Progenitor cell of endocrine pancreas (in vitro differentiated cells): ENCODE measurements at regions not wholly inside any gene's neighbourhood (a gene's known extent, or its start where the extent isn't known, plus 50 kb on each side); places are given as distances from the start of the nearest gene placed in this dataset.
"Not testable (repeated sequence)": the region's sequence is repeated elsewhere in the genome, so short reads cannot be mapped to it uniquely, and the experiment has no call there.

Source experiments
- DNase-seq: peaks from one replicate; pipeline ENCODE4 v3.0.0; 2021; ENCODE audit warnings: low spot score; ENCODE audit not compliant: unreplicated experiment
- H3K27ac Mint-ChIP-seq: 2 replicates; pipeline ENCODE4 v1.8.0; 2021; ENCODE audit warnings: mild to moderate bottlenecking, moderate library complexity, mixed read lengths
- H3K27me3 Mint-ChIP-seq: 2 replicates; pipeline ENCODE4 v1.8.0; 2021; ENCODE audit warnings: mixed read lengths
- H3K36me3 Mint-ChIP-seq: 2 replicates; pipeline ENCODE4 v1.8.0; 2022; ENCODE audit warnings: mixed read lengths; ENCODE audit not compliant: insufficient read depth
- H3K4me1 Mint-ChIP-seq: 2 replicates; pipeline ENCODE4 v1.8.0; 2021; ENCODE audit warnings: low read depth, mixed read lengths
- H3K4me3 Mint-ChIP-seq: 2 replicates; pipeline ENCODE4 v1.8.0; 2021; ENCODE audit warnings: low read depth, mild to moderate bottlenecking, moderate library complexity, mixed read lengths
- H3K9me3 Mint-ChIP-seq: 2 replicates; pipeline ENCODE4 v1.8.0; 2021; ENCODE audit warnings: low read depth, mixed read lengths
- TF ChIP-seq, protein P1 (sequence below): fragments of 200-600 bp; sonication (generic); IDR thresholded peaks from one replicate; pipeline ENCODE4 v1.5.0; 2021; ENCODE audit warnings: antibody characterized with exemption, mild to moderate bottlenecking; ENCODE audit not compliant: unreplicated experiment

DNA sequence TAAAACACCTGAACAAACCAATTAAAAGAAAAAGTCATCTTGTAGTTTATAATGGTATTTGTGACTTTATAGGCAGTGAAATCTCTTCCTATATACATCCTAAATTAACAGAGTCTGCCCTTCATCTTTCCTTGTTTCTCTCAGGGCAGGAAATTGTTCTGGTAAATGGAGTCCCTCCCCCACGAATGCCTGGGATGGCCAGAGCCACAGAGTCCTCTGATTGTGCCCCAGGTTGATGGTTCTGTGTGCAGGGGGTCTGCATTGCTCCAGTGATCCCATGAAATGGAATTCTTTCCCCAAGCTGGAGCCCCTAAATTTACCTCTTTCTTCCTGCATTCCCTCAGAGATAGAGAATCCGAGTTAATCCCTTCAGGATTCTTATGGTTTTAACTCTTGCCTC lies 155.5 kb downstream of the MTX2 start:
- Mint-ChIP-seq H3K9me3 (no peaks in the 10 kb centered on the region), H3K27ac (no peak overlapping the region), H3K27me3 (no peaks in the 10 kb centered on the region), H3K36me3 (no peaks in the 10 kb centered on the region), H3K4me3 (no peak overlapping the region), H3K4me1 (peaks cover 18% of the 10 kb centered on the region)
- no peak for DNase-seq
- TF ChIP-seq, protein P1, sequence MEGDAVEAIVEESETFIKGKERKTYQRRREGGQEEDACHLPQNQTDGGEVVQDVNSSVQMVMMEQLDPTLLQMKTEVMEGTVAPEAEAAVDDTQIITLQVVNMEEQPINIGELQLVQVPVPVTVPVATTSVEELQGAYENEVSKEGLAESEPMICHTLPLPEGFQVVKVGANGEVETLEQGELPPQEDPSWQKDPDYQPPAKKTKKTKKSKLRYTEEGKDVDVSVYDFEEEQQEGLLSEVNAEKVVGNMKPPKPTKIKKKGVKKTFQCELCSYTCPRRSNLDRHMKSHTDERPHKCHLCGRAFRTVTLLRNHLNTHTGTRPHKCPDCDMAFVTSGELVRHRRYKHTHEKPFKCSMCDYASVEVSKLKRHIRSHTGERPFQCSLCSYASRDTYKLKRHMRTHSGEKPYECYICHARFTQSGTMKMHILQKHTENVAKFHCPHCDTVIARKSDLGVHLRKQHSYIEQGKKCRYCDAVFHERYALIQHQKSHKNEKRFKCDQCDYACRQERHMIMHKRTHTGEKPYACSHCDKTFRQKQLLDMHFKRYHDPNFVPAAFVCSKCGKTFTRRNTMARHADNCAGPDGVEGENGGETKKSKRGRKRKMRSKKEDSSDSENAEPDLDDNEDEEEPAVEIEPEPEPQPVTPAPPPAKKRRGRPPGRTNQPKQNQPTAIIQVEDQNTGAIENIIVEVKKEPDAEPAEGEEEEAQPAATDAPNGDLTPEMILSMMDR: no peak

DNA sequence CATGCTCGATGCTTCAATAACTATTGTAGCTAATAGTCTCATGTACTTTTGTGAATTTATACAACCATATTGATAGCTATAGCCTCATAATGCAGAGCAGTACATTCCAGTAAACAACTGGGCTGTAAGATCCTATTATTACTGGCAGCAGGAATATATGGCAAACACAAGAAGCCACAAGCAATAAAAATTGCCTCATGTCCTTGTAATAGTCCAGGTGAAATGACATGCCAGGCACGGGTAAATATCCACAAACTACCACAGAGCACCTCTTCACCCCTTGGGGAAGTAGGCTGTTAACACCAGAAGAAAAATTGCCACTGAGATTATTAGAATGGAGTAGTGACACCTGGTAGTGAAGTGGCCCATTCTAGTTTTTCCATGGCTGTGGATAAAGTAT lies 158.3 kb downstream of the MTX2 start:
- no peaks in the 10 kb centered on the region for H3K27me3 Mint-ChIP-seq
- H3K27ac Mint-ChIP-seq: no peak overlapping the region
- H3K9me3 Mint-ChIP-seq: no peaks in the 10 kb centered on the region
- H3K4me1 Mint-ChIP-seq: peaks cover 10% of the 10 kb centered on the region
- TF ChIP-seq, protein P1: no peak
- no peak overlapping the region for H3K4me3 Mint-ChIP-seq
- DNase-seq: no peak
- no peaks in the 10 kb centered on the region for H3K36me3 Mint-ChIP-seq

DNA sequence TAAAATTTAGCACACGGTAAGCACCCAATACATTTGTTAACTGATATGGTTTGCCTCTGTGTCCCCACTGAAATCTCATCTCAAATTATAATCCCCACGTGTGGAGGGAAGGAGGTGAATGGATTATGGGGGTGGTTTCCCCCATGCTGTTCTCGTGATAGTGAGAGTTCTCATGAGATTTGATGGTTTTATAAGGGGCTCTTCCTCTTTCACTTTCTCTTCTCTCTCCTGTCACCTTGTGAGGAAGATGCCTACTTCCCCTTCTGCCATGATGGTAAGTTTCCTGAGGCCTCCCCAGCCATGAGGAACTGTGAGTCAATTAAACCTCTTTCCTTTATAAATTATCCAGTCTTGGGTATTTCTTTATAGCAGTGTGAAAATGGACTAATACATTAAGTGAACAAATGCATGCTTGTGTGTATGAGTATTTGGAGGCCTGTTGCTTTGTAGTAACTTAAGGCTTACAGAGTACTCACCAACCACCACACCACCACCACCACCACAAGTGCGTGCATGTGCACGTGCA lies 159.8 kb downstream of the MTX2 start:
- DNase-seq, H3K36me3 Mint-ChIP-seq, H3K9me3 Mint-ChIP-seq, H3K4me1 Mint-ChIP-seq, H3K4me3 Mint-ChIP-seq, H3K27ac Mint-ChIP-seq, H3K27me3 Mint-ChIP-seq: not testable (repeated sequence)

DNA sequence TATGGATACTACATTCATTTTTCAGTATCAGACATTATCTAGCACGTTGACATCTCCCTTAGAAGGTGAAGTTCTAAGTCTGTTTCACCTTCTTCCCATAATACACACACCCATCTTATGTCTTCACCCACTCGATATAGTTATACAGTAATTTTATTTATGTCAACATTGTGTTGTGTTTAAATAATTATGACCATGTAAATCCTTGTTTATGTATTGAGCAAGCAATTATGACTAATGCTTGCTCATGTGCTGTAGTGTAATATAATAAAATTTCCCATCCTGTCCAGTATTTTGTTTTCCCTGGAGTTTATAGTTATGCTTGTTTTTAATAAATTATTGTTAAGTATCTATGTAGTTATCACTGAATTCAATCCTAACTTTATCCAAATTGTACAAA lies 163.2 kb downstream of the MTX2 start:
- no peak overlapping the region for H3K27ac Mint-ChIP-seq
- no peaks in the 10 kb centered on the region for H3K9me3 Mint-ChIP-seq
- TF ChIP-seq, protein P1: no peak
- no peaks in the 10 kb centered on the region for H3K36me3 Mint-ChIP-seq
- no peaks in the 10 kb centered on the region for H3K27me3 Mint-ChIP-seq
- no peaks in the 10 kb centered on the region for H3K4me1 Mint-ChIP-seq
- no peak overlapping the region for H3K4me3 Mint-ChIP-seq
- DNase-seq: no peak

DNA sequence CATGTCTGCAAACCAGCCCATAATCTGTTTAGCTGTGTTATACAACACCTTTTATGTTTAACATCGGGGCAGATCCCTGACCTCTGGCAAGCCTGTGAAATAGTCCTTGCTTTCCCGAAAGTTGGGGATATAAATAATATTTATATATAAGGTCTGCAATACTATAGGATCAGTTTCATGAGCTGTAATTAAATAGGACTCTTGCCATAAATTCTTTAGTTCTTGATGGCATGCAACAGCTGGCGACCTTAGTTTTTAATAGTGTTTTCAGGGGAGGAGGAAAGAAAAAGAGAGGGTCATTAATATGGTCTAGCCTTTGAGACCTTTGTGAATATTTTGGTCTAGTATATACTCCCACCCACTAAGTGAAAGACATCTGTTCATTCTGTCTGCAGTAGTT lies 166.5 kb downstream of the MTX2 start:
- H3K27ac Mint-ChIP-seq: no peak overlapping the region
- H3K27me3 Mint-ChIP-seq: peaks cover 3% of the 10 kb centered on the region

DNA sequence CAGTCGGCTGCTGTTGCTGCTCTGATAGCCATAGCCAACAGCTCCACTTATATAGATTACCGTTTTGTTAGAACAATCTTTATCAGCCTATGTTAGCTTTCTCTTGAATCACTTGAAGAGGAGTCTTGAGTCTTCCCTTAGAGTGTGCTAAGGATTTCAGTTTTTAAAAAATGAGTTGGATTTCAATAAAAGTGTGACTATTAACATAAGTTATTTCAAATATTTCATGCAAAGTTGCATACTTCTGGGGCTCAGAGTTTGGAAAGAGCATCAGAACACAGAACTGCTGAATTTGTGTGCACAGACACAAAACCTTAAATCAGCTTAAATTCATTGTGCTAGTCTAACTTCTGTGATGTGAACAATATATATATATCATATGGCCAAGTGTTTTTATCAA lies 174.7 kb downstream of the MTX2 start:
- Mint-ChIP-seq H3K27me3 (peaks cover 6% of the 10 kb centered on the region), H3K27ac (no peak overlapping the region), H3K9me3 (no peaks in the 10 kb centered on the region), H3K4me1 (peaks cover 6% of the 10 kb centered on the region), H3K4me3 (no peak overlapping the region), H3K36me3 (no peaks in the 10 kb centered on the region)
- DNase-seq: no peak
- TF ChIP-seq, protein P1: no peak

More for the DNA sequence above, 166.5 kb downstream of the MTX2 start:
- H3K36me3 Mint-ChIP-seq: no peaks in the 10 kb centered on the region
- H3K4me3 Mint-ChIP-seq: no peak overlapping the region
- TF ChIP-seq, protein P1: no peak
- no peak for DNase-seq
- peaks cover 1% of the 10 kb centered on the region for H3K4me1 Mint-ChIP-seq
- H3K9me3 Mint-ChIP-seq: no peaks in the 10 kb centered on the region
